GM18907 (cell line): ENCODE measurements at regions not wholly inside any gene's neighbourhood (a gene's known extent, or its start where the extent isn't known, plus 50 kb on each side); places are given as distances from the start of the nearest gene placed in this dataset.

Experiments
- ATAC-seq: cut with Tn5 transposase; IDR thresholded peaks from one replicate; pipeline ENCODE4 v1.9.1; 2021; ENCODE audit warnings: mild to moderate bottlenecking, moderate library complexity; ENCODE audit not compliant: unreplicated experiment

DNA sequence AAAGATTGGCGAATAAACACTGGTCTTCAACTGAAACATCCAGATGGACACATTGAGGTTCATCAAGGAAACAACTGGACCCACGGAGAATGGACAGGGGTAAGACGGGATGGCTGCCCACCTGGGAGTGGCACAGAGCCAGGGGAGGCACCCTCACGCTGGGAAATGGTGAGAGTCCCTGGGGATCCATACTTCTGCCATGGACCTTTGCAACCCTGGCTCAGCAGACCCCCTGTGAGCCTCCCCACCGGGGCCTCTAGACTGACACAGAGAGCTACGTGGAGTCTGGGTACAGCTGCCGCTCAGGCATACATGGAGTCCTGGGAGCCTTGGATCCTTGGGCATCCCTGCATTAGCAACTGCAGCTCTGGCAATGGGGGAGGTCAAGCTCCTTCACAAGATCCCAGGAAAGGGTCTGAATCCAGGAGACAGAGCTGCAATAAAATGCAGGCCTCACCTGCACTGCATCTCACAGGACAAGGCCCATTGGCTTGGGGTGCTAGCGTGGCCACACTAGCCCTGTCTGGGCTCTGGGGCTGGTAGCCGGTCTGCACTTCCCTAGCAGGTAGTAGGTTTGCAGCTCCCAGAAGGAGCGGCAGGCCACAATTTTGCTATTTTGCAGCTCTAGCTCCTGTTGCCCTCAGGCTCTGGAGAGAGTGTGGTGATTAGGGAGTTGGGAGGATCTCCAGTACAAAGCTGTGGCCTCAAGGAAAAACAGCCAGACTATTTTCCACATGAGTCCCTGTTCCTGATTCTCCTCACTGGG is 496.4 kb upstream of the LRRC4C start:
- ATAC-seq, result no peak

DNA sequence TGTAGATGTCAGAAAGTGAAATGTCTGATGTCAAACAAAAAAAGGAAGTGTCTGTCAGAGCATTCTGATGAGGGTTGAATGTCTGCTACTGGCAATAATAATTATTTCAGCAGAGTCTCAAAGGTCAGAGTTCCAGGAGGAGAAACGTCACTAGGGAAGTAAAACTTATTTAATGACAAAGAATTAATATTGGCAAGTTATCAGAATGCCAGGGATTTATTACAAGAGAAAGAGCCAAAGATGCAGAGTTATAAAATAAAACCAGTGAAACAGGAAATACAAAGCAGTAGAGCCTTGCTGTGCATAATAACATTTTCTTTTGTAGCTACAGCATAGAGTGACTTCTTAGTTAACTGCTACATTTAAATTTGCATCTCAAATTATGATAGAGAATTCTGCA is 504.0 kb upstream of the LRRC4C start:
- ATAC-seq, result no peak

DNA sequence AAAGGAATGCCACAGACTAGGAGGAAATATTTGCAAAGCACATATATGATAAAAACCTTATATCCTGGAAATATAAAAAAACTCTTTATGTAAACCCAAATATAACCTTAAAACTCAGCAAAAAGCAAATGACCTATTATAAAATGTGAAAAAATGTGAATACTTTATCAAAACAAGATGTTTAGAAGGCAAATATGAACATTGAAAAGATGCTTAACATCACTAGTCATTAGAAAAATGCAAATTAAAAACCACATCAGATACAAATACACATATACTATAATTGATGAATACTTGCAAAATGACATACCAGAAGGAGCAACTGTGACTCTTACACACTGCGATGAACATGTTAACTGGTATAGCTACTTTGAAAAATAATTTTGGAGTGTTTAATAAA is 511.2 kb upstream of the LRRC4C start:
- no peak for ATAC-seq

DNA sequence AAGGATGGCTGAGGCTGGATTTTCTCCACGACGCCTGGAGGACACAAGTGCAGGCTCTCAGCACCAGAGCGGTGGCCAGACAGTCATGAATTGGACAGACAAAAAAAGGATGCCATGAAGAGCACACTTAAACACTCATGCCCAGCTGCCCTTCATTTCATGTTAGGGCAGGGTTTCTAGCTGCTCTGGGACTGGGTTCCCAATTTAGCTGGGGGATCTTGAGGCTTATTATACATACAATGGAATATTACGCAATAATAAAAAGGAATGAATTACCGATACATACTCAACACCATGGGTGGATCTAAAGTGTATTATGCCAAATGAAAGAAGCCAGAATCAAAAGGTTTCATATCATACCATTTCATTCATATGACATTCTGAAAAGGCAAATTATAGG is 512.1 kb upstream of the LRRC4C start:
- ATAC-seq, result no peak

DNA sequence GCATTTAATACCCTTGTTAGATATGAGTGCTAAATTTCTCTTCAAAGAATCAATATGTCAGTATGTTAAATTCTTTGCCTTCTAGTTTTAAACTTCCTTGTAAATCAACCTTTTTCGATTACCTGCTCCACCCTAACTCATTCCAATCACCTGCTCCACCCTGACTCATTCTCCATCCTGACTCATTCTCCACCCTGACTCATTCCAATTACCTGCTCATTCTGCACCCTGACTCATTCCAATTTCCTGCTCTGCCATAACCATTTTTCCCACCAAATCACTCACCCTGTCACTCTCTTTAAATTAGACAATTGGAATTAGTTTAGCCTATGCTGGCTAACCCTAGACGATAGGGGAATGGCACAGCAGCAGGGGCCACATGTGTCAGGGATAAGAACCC is 519.5 kb upstream of the LRRC4C start:
- no peak for ATAC-seq

DNA sequence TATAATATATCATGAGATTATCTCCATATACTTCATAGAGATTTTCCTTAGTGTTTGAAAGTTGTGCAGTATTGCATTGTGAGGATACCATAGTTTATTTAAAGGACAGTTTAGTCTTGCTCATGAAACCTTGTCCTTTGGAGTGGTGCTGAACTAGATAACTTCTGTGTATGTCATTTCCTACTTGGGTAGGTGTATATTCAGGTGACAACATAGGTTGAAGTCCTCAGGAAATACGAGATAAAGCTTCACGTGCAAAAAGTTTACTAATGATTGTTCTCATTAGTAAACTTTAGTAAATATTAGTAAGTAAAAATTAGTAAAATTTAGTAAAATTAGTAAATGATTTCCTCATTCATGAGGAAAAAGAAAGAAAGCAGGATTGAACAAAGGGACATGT is 521.3 kb upstream of the LRRC4C start:
- ATAC-seq, result no peak

DNA sequence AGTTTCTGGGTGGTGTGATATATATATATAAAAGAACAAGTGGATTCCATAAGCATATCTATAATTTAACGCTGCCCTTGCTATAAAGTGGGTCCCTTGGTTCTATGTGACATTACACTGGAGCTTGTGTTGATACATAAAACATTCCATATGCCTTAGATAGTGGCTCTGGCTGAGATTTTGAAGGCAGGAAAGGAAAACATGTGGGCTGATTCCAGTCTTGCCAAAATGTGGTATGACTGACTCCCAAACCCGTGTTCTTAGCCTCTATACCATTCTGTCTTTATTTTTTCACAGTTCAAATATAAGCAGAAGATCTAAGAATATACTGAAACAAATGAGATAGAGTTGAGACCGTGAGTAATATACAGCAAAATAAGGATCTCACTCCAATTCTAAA is 522.8 kb upstream of the LRRC4C start:
- ATAC-seq, result no peak

DNA sequence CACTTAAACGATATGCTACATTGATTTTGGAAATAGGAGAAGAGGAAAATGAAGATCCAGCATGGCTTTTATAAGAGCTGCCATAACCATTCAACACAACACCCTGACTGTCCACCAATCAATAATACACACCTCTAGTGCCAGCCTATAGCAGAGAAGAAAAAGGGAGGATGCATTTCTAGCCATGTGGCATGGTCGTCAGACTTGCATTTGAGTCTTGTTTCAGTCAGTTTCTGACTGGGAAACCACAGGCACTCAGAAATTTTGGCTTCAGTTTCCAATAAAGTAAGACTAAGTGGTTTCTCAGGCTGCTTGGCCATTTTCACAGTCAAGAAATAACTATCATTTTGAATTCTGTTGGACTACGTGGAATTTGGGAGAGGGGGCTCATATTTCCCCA is 523.5 kb upstream of the LRRC4C start:
- ATAC-seq, result no peak

DNA sequence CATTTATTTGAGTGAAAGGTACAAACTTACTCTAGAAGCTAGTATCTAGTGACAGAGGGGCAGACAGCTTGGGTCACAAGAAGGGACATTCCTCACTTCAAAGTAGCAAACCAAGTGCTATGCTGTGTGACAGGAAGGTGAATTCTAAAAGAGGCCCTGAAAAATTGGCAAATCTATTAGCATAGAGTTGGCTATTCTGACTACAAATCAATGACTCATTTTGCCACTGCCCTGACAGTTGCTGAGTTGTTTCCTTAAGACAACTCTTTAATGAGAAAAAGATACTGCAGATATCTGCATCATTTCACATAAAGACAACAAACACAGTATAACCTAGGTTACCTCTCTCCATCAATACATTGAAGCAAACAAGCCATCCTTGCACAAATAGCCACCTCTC is 524.0 kb upstream of the LRRC4C start:
- no peak for ATAC-seq

DNA sequence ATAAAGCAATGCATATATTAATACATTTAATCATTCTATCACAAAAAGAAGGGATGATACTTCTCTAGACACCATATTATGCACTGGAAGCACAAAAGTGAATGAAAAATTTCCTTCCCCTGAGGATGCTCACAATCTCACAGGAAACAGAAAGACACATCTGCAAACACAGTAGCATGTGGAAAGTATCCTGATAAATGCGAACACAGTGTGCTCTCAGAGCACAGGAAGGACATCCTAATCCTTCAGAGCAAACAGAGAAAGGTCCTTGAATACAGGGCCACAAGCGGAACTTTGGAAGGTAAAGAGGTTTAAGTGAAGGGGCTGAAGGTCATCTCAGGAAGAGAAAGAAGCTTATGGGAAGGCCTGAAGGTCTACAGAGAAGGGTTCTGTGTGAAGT is 524.6 kb upstream of the LRRC4C start:
- no peak for ATAC-seq

DNA sequence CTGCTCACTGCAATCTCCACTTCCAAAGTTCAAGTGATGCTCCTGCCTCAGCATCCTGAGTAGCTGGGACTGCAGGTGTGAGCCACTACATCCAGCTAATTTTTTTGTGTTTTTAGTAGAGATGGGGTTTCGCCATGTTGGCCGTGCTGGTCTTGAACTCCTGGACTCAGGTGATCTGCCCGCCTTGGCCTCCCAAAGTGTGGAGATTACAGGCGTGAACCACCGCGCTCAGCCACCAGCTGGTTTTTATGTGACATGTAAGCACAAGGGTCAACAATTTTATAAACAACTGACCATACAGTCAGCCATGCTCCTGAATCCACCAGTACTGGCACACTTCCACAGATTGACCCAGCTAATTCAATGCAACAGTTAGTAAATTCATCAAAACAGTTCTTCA is 526.3 kb upstream of the LRRC4C start:
- no peak for ATAC-seq

DNA sequence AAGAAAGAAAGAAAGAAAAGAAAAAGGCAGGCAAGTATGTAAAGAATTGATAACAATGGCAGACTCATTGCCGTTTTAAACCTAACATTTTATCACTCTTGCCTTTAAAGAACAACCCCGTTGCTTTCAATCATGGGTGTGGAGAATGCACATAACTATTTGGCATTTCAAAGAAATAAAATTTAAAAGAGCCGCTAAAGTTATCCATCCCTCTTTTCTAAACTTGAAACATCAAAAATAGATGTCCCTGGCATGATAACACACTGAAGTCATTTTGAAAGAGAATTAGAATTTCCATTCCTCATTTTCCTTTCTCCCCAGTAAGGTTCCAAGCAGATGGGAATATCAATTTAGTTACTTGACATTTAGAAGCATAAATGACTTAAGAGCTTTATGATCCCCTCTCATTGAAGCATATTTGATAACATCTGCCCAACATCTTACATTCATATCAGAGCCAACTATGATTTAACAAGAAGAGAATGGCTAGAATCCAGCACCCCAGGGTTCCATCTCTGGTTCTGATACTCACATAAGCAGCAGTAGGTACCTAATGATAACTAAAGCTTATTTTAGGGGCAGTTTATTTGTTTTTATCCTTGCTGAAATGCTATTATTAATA is 529.6 kb upstream of the LRRC4C start:
- ATAC-seq, result no peak

DNA sequence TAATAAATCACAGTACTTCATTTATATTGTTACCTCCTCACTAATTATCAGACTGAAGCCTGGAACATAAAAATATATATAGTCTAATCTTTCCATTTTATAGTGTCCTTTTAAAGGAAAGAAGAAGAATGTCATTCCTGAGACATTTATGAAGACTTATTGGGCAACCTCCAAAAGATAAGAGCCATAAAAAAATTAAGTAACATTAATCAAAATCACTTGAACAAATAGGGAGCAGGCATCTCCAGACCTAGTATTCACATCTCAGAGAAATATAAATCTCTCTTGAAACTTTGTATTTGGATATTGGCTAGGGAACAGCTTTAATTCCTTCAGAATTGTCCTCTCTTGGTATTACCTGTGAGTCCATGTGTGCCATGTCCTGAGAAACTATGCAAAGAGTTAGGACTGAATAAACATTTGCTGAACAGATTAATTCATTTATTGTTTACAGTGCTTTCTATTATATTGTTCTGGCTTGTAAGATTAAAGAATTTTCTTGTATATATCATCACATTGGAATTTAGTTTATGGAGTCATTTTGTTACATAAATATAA is 530.5 kb upstream of the LRRC4C start:
- no peak for ATAC-seq

DNA sequence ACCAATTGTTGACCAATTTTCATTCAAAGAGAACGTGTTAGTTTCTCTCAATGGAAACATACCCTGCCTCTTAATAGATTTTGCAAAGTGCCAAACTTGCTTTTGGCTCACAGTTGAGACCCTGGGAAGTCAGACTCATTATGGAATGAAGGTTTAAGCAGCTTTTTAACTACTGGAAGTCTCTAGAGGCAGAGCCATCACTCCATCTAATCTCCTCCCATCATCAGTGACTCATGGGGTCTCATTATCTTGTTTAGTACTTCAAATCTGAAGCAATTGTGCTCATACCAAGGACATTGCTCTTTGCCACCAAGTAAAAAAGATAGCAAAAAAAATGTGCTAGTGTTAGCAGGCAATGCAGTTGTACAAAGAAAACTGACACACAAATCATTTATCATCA is 537.1 kb upstream of the LRRC4C start:
- ATAC-seq, result no peak

DNA sequence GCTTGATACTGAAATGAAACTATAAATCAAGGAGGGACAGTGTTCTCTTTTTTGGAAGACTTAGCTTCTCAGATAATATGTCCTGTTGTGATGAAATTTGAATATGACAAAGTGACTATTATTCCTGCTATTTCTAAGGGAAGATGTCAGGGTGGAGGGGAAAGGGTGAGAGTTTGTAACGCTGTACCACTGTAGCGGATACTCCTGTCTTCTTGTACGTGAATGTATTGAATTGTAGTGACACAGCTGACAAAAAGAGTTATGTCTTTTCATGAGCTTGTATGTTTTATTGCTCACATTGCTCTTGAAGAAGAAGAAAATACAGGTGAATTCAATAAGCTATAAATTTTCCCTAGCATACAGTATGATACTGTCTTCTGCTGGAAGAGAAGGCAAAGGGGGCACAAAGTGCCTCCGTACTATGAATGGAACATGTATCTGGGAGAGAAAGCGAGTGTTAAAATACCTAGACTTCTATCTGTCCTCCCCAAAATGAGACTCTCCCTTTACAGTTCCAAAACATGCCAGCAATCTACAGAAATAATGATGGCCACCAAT is 538.5 kb upstream of the LRRC4C start:
- no peak for ATAC-seq

DNA sequence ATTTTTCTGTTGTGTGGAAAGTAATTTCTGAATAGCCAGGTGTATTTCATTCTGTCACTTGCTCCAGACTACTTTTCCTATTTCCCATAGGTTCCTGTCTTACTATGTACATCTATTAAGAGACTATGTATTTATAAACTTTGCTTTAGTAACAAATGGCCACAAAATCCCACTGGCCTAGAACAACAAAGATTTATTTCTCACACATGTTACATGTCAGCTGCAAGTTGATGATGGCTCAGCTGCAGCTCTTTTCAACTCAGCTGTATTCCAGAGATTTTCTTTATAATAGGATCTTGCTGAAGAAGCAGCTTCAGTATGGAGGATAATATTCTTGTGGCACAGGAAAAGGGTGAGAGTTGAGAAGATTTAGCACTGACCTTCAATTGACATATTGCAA is 539.6 kb upstream of the LRRC4C start:
- no peak for ATAC-seq

DNA sequence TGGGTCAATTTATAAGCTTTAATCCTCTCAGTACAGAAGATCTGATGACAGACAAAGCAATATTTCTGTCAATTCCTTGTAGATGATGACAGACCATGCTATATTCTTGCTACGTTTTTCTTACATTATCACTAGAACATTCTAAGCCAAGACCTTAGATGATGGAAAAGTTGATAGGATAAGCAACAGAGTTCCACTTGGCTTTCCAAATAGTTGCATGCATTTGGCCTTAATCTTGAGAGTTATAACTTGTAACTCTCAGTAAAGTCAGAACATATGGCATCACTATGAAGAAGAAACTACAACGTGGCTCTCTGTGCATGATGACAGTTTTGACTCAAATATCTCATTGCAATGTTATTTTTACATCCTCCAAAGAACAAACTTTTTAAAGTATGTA is 544.3 kb upstream of the LRRC4C start:
- no peak for ATAC-seq

DNA sequence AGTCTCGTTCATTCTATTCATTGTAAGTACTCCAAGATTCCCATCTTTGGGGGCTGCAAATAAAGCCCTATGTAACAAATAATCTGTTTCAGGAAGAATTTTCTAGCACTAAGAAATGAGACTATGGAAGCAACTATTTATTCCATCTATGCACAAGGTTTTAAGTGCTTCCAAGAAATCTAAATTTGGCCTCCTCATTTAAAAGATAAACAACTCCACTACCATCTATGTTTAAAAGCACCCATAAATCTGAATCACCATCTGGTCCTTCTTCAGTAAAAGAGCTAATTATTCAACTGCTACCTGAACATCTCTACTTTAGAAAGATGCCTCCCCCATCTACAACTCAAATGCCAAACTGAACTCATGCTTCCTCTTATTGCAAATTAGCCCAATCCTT is 547.3 kb upstream of the LRRC4C start:
- no peak for ATAC-seq

DNA sequence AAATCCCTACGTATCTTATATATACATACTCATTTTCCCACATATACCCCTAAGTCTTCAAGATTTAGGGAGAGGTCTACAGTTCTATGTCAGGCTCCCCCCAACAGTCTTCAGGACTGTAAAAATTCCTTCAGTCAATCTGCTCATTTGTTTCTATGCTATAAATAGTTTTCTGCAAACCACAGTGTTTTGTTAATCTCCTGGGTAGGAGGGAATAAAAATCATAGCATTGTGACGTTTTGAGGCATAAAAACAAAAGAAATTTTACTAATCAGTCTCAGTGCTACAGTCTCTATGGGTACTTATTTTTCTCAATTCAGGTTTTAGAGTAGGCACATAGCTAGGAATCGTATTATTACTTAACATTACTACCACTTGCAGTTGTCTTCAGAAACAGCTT is 552.8 kb upstream of the LRRC4C start:
- ATAC-seq, result no peak

DNA sequence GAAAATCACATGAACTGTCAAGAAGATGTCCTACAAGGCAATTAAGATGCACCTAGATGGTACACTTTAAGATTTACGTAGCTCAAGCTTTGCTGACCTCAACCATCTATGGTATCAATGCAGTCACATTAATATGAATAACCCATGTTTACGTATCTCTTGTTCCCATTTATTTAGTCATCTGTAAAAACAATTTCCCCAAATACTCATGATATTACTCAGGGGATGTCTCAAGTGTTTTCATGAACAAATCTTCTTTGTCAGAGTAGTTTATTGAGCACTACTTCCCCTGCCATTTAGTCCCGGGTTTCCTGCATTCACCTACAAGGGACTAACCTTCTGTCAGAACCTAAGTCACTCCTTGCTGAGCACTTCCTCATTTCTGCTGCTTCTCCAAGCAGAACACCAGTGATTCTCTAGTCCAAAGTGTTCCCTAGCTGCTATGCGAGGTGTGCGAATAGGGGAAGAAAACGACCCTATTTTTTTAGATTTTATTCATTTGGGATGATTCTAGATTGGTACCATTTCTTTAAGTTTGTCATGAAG is 554.3 kb upstream of the LRRC4C start:
- ATAC-seq, result no peak

DNA sequence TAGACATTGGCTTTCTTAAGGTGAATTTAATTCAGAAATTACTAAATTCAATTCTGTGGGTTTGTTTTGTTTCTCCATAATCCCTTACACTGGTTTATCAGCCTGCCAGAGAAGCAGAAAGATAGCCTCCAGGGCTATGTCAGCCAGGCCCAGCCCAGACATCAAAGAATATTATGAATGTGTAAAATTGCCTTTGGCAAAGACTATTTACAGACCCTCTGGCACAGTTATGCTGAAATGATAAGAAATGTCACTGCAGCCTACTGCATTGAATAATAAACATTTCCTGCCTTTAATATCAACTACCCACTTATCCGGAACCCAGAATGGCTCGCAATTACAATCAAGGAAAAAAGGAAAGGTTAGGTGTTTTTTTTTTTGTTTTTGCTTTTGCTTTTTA is 562.5 kb upstream of the LRRC4C start:
- ATAC-seq, result no peak

DNA sequence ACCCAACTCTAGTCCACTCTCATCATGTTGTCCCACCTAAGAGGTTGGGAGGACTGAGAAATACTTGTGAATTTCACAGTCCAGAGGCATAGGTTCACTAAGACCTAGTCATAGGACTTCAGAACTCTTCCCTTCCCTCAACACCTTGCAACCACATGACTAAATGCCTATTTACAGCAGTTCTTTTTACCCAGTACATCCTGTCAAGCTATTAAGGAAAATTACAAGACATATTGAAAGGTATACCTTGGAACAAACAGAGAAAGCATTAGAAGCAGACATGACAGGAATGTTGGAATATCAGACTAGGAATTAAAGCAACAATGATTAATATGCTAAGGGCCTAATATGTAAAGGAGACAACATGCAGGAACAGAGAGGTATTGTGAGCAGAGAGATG is 563.8 kb upstream of the LRRC4C start:
- no peak for ATAC-seq
